DMS53 (cell line): ENCODE measurements at regions not wholly inside any gene's neighbourhood (a gene's known extent, or its start where the extent isn't known, plus 50 kb on each side); places are given as distances from the start of the nearest gene placed in this dataset.

ENCODE experiments used
- DNase-seq: peaks from one replicate; lab custom pipeline; 2025; lab: John Stamatoyannopoulos, UW

DNA sequence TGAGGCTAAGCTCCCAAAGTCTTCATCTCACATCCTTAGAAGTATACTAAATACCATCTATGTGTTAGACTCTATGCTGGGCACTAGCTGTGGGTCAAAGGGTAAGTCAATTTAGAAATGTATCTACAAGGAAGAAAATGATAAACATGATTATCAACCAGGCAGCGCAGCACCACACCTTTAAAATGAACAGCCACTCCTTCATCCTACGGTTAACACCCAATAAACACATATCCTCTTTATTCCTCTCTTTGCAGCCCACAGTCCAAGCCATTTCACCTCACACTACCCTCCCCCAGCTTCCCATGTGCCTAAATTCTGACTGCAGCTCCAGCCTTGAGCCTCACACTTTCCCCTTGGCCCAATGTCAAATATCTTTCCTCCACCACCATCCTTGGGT, 362.6 kb downstream of the FGFR2 start:
- no peak for DNase-seq

DNA sequence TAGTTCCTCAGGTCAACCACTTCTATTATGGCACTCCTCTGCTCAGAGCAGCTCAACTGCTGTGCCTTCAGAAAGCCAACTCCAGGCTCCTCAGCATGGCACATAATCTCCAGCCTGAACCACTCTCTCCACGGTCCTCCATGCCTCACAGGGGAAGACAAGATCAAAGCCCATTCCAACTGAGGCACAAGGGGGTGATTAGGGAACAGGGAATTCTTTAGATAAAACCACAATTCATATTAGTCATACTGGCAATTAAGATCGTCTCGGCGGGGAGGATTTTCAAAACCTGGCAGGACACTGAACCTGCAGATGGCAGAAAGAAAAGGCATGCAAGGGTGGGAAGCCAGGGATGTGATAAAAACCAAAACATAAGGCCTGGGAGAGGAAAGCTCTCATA, 361.6 kb downstream of the FGFR2 start:
- DNase-seq, result no peak

DNA sequence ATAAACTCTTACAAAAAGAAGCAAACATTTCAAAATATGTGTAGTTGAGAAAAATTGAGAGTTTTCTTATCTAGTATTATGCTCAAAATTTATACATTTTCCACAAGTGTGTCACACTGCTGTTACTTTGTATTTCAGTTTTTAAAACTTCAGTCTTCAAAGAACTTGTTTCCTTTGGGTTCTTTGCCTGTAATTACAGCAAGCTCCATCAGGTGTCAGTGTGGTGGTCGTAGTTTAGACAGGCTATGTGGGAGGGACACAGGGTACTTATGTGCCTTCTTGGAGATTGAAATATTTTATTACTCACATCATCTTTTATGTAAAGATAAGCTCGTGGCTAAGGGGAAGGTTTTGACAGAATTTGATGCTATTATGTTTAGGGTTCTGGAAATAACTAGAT, 360.5 kb downstream of the FGFR2 start:
- peak; percentile 45 for DNase-seq

DNA sequence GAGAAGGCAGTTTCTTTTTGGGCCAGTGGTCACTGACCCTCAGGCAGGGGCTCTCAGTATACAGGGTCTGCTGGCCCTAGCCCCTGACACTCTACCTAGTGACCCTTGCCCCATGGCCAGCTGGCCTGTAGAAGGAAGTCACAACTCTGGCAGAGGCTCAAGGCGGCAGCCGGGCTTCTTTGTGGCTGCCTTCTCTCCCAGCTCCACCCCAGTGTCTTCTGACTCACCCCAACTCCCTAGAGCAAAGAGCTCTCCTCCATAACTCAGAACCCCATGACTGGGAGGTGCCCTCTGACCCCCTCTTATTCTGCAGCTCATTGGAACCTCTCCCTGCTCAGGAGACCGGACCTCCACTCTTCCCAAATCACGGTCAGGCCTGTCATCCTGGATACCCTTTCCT, 358.2 kb downstream of the FGFR2 start:
- peak; percentile 65 for DNase-seq

DNA sequence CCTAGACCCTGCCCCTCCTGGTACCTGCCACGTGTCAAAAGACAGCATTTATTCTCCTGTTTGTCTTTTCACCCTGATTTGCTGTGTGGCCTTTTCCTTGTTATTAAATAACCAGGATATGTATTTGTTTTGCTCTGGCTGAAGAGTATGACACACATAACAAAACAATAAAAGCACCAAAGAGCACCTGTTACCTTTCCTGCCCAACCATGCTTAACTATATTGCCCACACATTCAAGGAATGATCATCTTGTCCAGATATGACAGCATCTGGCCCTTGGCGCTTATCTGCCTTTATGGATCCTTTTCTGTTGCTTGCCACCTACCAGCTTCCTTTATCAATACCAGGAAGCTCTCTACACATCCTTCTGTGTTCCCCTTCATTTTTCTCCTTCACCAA, 357.7 kb downstream of the FGFR2 start:
- peak; percentile 92 for DNase-seq

DNA sequence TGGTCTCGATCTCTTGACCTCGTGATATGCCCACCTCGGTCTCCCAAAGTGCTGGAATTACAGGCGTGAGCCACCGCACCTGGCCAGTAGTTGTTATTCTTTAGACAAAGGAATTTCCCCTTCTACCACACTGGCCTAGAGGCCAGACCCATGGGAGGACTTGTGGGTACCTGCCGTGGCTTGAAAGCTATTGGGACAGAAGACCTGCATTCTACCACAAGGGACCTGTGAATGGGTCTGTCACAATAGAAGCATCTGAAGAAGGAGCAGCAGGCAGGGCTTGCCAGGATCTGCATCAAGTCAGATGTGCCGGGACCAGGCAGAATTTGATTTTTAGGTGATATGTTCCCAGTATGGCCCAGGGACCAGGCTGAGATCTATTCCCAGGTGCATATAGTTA, 356.9 kb downstream of the FGFR2 start:
- DNase-seq, result peak; percentile 18

DNA sequence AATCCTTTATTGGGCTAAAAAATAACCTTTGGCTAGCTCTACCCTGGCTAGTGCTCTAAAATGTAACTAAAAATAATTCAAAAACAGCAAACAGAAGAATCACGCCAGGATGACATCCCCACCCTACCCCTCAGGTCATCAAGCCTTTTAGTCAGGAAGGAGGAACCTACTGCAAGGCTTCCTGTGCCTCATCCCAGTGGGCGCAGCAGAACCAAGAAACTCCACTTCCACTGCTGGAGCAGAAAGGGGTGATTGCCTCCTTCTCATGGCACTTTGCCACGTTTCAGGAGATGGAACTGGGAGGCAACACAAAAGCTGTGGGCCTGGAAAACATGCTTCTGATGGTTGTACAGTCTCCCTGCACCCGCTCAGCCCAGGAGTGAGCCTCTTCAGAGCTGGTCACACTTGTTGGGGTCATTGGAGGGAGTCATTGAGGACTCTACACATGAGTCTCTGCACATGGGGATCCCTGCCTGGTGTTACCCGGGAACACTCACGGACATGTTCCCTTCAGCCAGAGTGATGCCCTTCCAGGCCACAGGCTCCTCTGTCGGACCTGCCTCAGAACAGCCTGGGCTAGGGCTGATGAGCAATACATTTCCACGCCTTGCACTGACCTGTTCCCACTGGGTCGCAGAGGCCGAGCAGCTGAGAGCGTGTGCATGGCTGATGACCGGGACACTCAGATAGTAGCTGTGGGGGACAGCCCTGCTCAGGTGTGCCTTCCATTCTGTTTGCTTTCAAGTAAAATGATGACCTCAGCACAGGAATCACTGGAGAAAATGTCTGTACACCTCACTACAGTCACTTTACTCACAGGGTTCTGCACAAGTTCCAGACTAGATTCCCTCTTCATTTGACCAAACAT, 355.3 kb downstream of the FGFR2 start:
- no peak for DNase-seq

DNA sequence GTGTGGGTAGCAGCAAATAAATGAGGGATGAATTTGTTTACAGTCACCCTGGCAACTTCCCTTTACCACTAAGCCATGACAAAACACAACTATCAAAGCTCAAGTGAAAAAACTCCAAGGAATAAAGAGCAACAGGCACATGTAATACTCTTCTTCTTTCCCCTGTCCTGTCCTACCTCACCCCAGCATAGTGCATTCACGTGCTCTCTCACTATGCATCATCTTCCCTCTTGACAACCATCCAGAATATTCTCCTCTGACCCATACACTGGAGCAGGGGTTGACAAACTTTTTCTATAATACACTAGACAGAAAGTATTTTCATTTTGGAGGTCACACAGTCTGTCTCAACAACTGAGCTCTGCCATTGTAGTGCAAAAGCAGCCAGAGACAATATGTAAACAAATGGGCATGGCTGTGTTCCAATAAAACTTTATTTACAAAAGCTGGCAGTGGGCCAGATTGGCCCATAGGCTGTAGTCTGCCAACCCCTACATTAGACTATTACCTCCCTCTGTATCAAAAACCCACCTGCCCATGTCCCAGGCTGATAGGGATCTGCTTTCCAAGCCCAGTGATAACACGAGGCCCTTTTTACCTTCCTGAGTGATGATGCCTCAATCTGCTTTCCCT, 354.5 kb downstream of the FGFR2 start:
- peak; percentile 65 for DNase-seq

DNA sequence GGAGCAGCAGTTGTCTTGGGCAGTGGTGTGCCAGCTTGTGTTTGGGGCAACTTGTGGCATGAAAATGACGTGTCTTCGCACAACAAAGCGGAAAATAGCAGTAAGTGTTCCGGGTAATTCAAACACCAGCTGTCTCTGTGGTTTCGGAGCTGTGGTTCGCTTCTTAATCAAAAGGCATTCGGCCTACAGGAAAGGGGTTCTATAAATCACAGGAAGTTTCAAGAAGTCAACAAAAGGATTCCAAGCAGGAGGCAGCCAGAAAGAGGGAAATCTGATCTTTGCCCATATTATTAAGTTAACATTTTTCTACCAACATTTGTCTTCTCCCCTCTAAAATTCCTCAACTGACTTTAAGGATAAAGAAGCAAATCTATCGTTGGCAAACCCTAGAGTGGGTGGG, 353.4 kb downstream of the FGFR2 start:
- DNase-seq, result no peak

DNA sequence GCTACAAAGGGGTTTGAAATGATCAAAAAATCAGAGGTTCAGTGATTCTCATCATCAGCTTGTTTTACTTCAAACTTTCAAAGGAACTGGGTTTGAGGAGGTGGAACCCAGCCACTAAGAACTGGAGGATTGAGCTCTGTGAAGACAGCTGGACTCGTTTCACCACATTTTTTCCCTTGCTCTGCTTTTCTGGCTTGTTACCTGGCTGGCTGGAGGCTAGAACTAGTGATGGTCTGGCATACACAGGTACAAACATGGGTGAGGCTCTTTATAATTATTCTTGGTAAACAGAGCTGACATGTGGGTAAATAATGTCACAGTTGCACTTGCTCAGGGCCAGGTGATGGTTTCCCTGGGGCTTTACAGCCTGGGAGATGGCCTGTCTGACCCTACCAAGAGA, 352.5 kb downstream of the FGFR2 start:
- peak; percentile 46 for DNase-seq

DNA sequence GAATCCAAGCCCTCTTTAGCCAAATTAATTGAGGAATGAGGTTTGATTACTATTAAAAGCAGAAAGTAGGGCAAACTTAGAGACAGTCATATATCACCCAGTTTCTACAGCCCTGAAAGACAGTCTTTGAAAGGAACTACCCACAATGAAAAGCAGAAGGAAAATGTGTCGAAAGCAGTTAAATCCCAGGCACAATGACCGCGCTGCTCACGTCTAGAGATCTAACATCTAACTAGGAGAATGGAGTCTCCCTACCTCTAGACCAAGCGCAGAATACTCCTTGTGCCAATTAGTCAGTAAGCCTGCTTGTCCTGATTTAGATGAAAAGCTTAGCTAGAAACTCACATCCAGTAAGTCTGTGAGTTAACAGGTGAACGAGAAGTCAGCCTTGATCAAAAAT, 350.0 kb downstream of the FGFR2 start:
- no peak for DNase-seq

DNA sequence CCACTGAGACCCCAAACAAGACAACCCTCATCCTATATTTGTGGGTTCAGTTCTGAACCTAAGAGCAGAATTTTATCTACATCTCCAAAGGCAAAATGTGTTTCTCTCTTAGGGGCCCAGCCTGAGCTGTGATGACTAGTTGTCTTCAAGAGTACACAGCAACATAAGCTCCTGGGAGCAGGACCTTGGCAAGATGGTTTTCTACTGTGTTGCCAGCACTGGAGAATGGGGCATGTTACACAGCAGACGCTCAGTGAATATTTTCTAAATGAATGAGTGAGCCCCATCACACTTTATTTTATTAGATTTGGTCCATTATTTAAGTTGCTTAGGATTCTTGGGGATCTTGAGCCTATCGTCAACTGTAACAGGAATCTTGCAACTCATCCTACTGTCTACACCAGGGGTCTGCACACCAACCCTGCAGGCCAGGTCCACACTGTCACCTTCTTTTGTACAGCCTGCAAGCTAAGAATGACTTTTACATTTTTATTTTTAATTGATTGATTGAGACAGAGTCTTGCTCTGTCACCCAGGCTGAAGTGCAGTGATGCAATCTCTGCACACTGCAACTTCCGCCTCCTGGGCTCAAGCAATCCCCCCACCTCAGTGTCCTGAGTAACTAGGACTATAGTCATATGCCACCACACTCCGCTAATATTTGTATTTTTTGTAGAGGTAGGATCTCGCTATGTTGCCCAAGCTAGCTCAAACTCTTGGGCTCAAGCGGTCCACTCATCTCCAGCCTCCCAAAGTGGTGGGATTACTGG, 347.1 kb downstream of the FGFR2 start:
- DNase-seq, result no peak

DNA sequence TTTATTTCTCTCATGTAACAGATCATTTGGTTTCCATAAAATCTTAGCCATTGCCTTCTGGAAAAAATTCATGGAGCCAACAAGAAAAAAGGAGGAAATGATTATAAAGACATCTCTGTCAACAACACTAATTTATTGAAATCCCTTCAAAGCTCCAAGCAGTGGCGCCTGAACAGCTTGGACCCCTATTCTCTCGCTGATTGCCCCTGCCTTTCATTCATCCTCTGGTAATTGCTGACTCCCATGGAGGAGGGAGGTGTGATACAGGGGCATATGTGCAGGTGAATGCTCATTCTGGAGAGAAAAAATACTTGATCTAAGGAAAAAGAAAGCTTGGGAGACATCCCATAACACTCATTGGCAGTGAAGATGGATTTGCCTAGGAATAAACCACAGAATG, 345.5 kb downstream of the FGFR2 start:
- DNase-seq, result no peak

DNA sequence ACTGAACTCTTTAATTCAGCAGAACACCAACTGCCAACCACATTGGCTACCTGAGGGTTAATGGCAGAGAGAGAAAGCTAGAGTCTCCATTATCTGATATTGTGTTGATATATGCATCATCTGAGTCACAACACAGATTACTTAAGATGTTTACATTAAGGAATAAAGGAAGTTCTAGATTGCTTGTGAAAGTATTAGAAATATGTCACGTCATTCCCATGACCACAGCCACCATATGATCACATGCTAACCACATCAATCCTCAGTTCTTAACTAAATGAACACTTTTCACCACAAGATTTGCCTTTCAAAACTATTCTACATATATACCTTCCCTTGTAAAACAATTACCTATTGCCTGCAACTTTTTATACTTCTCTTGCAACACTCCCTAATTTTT, 337.9 kb downstream of the FGFR2 start:
- no peak for DNase-seq

DNA sequence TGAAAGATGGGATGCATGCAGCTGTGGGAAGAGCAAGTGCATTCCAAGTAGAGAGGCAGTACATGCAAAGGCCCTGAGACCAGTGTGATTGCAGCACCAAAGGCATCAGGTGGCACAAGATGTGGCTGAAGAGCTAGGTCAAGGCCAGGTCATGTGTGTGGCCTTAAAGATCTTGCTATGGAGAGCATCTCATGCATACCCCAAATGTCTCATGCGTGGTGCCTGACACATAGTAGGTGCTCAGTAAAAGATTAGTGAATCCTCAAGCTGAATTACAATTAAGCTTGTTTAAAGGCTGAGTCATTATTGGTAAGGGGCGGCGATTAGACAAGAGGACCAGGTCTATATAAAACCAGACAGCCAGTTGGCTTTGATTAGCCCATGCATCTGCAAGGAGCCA, 336.6 kb downstream of the FGFR2 start:
- DNase-seq, result no peak

DNA sequence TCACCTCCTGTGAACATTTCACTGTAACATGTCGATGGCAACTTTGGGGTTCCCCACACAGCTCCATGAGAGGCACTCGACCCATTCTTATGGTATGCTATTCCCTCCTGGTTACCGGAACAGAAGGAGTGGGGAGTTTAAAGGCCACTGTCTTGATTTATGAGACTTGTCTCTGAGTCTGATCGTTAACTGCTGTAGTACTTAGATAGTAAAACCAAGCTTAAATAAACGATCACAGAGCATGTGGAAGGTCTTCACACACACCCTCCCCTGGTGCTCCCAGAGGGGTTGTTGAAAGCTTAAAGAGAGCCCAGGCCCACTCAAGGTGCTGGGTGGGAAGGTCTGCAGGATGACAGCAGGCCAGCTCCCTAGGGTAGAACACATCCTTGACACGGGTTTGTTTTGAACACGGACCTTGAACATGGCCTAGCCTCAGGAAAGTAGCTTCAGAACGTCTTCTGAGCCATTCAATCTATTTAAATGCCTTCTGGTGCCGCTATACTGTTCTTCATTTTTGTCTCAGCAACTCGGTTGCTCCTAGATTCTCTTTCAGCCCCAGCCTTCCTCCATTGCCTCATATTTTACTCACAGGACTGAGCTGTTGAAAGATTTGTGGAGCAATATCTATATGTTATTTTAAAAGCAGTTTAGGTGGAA, 335.3 kb downstream of the FGFR2 start:
- no peak for DNase-seq

DNA sequence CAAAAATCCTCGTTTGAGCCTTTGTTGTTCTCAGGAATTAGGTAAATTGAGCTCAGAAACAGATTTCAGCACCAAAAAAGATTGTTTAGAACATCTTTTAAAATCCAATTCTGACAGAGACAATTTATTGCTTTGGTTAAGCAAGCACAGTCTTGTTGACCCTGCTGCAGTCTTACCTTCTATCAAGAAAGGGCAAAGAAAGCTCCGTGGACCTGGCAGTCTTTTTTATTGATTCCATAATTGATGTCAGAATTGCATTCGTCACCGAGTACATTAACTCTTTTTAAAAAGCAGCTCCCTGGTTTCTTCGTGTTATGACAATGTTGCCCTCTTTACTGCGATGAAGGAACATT, 334.8 kb downstream of the FGFR2 start:
- no peak for DNase-seq

DNA sequence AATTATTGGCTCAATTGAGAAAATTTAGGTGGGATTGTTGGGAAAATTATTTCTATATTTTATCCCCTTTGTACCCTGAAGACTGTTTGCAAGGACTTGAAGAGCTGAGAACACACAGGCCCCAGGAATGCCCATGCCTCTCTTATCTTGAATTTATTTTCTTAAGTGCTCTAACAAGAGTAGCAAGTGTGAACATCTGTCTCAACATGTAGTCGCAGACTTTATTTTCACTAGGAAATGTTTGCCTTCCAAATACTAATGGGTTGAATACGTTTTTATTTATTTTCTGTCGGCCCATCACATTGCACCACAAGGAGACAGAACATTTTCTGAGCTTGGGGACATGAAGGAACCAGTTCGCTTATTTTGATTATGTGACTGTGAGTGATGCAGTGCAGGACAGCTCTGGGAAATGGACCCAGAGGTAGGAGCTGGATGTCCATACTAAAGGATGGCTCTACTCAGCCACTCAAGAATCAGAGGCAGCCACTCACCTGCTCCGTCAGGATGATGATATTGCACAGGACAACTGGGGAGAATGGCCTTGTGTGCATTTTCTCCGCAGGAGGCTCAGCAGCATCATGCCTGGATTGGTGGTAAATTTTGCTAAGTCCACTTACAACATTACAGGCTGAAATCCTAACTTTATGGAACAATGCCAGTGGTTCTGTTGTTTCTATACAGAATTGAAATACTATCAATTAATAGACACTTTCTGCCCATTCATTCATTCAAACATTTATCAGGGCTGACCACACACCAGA, 332.7 kb downstream of the FGFR2 start:
- DNase-seq, result no peak

DNA sequence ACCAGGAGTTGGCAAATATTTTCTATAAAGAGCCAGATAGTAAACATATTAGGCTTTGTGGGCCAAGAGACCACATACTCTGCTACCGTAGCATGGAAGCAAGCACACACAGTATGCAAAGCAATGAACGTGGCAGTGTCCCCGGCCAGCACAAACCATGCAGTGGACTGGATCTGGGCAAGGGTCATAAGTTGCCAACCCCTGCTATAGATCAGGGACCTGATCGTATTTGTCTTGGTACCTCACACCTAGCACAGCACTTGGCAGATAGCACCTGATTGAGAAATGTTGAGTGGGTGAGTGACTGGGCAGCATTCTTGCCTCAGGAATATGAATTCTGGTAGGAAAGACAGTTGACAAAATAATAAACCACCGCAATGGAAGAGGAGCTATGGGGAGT, 331.9 kb downstream of the FGFR2 start:
- no peak for DNase-seq

DNA sequence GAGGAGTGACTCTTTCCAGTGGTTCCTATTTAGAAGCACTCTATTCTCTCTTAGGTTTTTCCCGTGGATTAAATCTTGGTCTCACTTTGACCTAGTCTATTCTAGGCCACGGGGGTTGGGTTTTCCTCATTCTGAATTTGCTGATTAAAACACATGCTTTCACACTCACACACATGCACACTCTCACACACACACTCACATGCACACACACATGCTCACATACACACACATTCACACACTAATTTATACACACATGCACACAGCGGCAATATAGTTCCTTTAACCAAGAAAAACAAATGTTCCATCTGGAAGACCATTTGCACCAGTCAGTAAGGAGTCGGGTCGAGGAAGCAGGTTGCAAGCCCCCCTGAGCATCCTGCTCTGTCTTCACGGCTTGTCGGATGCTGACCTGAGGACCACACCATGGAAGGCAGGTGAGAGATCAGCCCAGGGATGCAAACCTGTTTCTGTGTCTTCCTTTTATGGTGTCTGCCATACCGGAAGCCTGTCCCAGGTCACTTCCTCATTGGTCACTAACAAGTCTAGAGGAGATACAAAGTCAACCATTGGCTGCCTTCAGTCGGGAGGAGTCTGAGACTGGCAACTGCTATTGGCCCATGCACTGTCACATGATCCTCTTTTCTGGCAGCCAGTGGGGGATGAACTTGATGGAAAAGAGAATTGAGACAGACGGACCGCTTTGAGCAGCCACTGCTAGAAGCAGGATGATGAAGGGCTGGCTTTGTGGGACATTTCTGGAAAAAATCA, 330.8 kb downstream of the FGFR2 start:
- DNase-seq, result no peak

DNA sequence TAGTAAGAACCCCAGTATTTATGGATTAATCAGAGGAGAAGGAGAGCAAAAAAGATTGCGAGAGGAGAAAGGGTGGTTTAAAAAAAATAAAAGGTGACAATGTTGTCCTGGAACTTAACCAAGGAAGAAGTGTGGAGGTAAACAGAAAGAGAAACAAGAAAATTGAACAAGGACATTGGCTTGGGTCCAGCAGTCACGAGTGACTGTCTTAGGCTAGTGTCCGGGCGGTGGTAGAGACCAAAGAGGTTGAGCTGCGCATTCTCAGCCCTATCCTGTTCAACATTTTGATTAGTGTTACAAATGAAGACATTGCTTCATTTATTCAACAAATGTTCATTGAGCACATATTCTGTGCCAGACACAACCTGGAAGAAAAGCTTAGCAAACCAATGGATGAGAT, 329.9 kb downstream of the FGFR2 start:
- DNase-seq, result no peak
